Gastrocnemius medialis (tissue), 4 donors: ENCODE measurements at regions not wholly inside any gene's neighbourhood (a gene's known extent, or its start where the extent isn't known, plus 50 kb on each side); places are given as distances from the start of the nearest gene placed in this dataset.

Experiments used
- ATAC-seq, 2 donors: fragments of 150-250 bp; one replicate each; pipeline ENCODE4 v1.9.1; 2016
- DNase-seq, 2 donors: peaks; one replicate each; pipeline ENCODE4 v3.0.0-alpha.2; 2019
- H3K27ac ChIP-seq, 4 donors: fragments of 200-600 bp; sonication (generic); 1 replicate in 1 of 4; 2 replicates in 3 of 4; pipeline ENCODE4 v1.5.1; 2016 to 2018; ENCODE audit warnings: mild to moderate bottlenecking in 2 of 4, moderate library complexity in 1 of 4
- H3K27me3 ChIP-seq, 3 donors: fragments of 200-600 bp; sonication (generic) in 2 of 3; 1 replicate in 1 of 3; 2 replicates in 2 of 3; pipeline versions ENCODE4 v1.5.1 to v1.6.0; 2016 to 2019; ENCODE audit warnings: mild to moderate bottlenecking in 1 of 3, moderate library complexity in 1 of 3
- H3K36me3 ChIP-seq, 2 donors: fragments of 200-600 bp; sonication (generic) in 1 of 2; one replicate each; pipeline ENCODE4 v1.5.1; 2017 to 2018
- H3K4me1 ChIP-seq, 2 donors: fragments of 200-600 bp; sonication (generic) in 1 of 2; one replicate each; pipeline ENCODE4 v1.5.1; 2016 to 2017; ENCODE audit warnings: mild to moderate bottlenecking in 2 of 2
- H3K4me3 ChIP-seq, 4 donors: fragments of 200-600 bp; sonication (generic) in 3 of 4; 1 replicate in 1 of 4; 2 replicates in 3 of 4; pipeline ENCODE4 v1.5.1; 2016 to 2019; ENCODE audit warnings: mild to moderate bottlenecking in 2 of 4
- H3K9me3 ChIP-seq, 3 donors: fragments of 200-600 bp; sonication (generic) in 2 of 3; 1 replicate in 1 of 3; 2 replicates in 2 of 3; pipeline ENCODE4 v1.5.1; 2016 to 2019
- POLR2A ChIP-seq, 2 donors: fragments of 450-650 bp; IDR thresholded peaks; one replicate each; pipeline ENCODE4 v1.6.1; 2017; ENCODE audit warnings: antibody characterized with exemption in 2 of 2, mild to moderate bottlenecking in 2 of 2, moderate library complexity in 2 of 2
- in situ Hi-C, 4 donors: fragments of 200-750 bp; cut with MboI; loops; one replicate each; pipeline versions ENCODE4 v1.15.0 to v1.8.0; 2017; ENCODE audit warnings: low sequenced_read_pairs in 4 of 4
- intact Hi-C: fragments of 100-400 bp; cut with DNase I; formaldehyde crosslinking; loops from one replicate; pipeline ENCODE4 v1.15.1; 2023; ENCODE audit warnings: low total_unique reads
- TF ChIP-seq, protein P1 (sequence below), 5 experiments: fragments of 450-650 bp in 3 of 5; fragments of 200-600 bp in 2 of 5; sonication (generic) in 2 of 5; IDR thresholded peaks in 4 of 5; conservative IDR thresholded peaks in 1 of 5; 1 replicate in 4 of 5; 2 replicates in 1 of 5; pipeline ENCODE4 v1.5.1; 2016 to 2019; ENCODE audit warnings: antibody characterized with exemption in 5 of 5, mild to moderate bottlenecking in 3 of 5, moderate library complexity in 3 of 5

DNA sequence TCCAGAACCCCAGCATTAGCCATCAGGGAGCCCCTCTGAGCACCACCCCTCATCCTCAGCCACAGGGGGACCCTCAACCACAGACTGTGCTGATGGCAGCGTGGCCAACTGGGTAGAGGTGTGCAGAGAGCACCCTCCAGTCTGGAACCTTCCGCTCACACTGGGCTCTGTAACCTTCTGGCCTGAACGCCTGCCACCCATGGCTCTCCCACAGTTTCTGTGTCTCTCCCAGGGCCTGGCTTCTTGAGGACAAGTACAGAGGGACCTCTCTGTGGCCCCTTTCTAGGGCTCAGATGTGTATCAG, 503.0 kb upstream of the MGMT start:
- H3K27me3 ChIP-seq = no peaks in the 10 kb centered on the region
- no peaks in the 10 kb centered on the region for H3K36me3 ChIP-seq
- H3K4me3 ChIP-seq = no peak overlapping the region
- no peak for DNase-seq
- in situ Hi-C loops (no loop called here), intact Hi-C loops (no loop called here)
- no peaks in the 10 kb centered on the region for H3K4me1 ChIP-seq
- H3K27ac ChIP-seq = no peak overlapping the region
- no peak for ATAC-seq
- TF ChIP-seq, protein P1, sequence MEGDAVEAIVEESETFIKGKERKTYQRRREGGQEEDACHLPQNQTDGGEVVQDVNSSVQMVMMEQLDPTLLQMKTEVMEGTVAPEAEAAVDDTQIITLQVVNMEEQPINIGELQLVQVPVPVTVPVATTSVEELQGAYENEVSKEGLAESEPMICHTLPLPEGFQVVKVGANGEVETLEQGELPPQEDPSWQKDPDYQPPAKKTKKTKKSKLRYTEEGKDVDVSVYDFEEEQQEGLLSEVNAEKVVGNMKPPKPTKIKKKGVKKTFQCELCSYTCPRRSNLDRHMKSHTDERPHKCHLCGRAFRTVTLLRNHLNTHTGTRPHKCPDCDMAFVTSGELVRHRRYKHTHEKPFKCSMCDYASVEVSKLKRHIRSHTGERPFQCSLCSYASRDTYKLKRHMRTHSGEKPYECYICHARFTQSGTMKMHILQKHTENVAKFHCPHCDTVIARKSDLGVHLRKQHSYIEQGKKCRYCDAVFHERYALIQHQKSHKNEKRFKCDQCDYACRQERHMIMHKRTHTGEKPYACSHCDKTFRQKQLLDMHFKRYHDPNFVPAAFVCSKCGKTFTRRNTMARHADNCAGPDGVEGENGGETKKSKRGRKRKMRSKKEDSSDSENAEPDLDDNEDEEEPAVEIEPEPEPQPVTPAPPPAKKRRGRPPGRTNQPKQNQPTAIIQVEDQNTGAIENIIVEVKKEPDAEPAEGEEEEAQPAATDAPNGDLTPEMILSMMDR (IDR thresholded peaks at IDR 0.05 in 4 of 5, conservative IDR thresholded peaks at IDR 0.05 in 1 of 5) = no peak
- TF ChIP-seq POLR2A (IDR thresholded peaks at IDR 0.05) = no peak
- no peaks in the 10 kb centered on the region for H3K9me3 ChIP-seq

DNA sequence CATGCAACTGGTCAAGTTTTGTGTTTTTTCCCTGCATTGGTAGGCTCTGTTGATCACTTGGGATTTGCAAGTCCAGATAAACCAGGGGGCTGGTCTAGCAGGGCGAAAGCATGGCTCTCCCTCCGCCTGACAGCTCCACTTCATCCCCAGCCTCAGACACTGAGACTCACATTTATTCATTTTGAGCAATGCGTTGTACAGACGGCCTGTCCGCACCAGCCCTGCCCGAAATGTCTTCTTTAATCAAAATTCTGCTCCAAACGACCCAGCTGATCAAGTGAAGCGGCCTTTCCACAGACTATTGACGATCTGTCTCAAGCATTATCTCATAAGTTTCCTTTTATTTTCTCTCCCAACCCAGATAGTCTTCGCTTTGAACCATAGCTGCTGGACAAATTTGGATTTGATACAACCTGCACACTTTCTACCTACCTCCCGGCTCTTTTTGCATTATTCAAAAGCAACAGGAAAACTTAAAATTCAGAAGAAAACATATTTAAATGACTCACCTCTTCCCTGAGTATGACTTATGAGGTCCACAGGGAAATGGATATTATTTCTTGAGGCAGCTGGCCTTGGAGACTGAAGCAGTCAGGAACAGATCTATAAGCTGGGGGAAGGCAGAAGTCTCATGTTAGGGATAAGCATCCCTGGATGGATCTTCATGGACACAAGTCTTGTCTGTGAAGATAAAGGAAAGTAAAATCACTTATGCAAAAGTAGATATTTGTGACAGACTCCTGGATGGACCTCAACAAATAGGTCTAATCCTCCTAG, 498.9 kb upstream of the MGMT start:
- in situ Hi-C loops = no loop called here
- H3K27me3 ChIP-seq = no peaks in the 10 kb centered on the region
- no peak for DNase-seq
- no peak overlapping the region for H3K4me3 ChIP-seq
- no peaks in the 10 kb centered on the region for H3K9me3 ChIP-seq
- intact Hi-C loops = no loop called here
- no peaks in the 10 kb centered on the region for H3K4me1 ChIP-seq
- no peak for TF ChIP-seq POLR2A (IDR thresholded peaks at IDR 0.05)
- TF ChIP-seq, protein P1 (IDR thresholded peaks at IDR 0.05 in 4 of 5, conservative IDR thresholded peaks at IDR 0.05 in 1 of 5) = no peak
- H3K36me3 ChIP-seq = no peaks in the 10 kb centered on the region
- ATAC-seq = no peak
- H3K27ac ChIP-seq = no peak overlapping the region

DNA sequence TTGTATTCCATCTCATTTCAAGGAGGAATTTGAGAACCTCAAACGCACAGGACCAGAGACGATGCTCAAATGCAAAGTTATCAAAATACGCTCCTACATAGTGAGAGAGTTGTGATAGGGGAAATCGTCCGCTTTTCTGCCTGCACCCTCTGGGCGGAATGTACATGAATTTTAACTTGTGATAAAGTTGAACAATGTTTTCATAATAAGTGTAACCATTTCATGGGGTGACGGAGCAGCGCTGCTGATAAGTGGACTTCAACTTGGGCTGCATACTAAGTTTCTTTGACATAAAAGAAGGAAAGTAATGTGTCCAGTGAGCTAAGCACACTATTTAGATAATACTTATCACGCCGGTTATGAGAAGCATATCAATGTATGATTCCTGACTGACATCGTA, 497.5 kb upstream of the MGMT start:
- Histone ChIP-seq H3K27ac (no peak overlapping the region), H3K27me3 (no peaks in the 10 kb centered on the region), H3K9me3 (no peaks in the 10 kb centered on the region), H3K4me3 (no peak overlapping the region), H3K4me1 (no peaks in the 10 kb centered on the region), H3K36me3 (no peaks in the 10 kb centered on the region)
- no peak for DNase-seq
- no peak for TF ChIP-seq POLR2A (IDR thresholded peaks at IDR 0.05)
- TF ChIP-seq, protein P1 (IDR thresholded peaks at IDR 0.05 in 4 of 5, conservative IDR thresholded peaks at IDR 0.05 in 1 of 5) = no peak
- ATAC-seq = no peak
- in situ Hi-C loops = no loop called here
- intact Hi-C loops = no loop called here

DNA sequence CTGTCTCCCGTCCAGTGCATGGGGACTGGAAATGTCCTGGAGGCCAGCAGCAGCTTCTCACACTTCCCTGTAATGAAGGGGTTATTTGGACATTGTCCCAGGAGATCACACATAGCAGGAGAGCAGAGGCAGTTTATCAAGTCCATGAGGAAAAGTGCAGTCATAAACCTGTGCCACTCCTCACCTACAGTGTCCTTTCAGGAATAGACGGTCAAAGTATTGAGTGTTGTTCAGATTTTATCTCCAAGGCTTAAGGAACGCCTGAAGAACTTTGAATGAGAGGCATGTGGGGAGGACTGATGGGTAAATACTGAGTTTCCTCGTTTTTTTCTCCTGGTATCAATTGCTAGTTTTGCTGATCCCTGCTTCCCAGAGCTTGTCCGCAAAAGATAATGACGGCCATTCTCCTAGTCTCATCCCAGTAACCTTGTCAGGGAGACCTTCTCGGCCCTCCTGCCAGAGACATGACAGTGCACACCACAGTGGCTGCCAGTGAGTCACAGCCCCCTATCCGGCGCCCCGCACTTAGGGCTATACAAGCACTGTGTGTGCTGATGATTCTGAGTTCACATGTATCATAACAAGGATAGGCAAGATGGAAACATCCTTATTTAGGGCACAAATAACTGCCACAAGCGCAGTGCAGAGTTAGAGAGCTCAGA, 495.5 kb upstream of the MGMT start:
- no peaks in the 10 kb centered on the region for H3K9me3 ChIP-seq
- in situ Hi-C loops (no loop called here), intact Hi-C loops (no loop called here)
- no peaks in the 10 kb centered on the region for H3K36me3 ChIP-seq
- no peak for DNase-seq
- H3K4me3 ChIP-seq = no peak overlapping the region
- no peak for ATAC-seq
- no peaks in the 10 kb centered on the region for H3K4me1 ChIP-seq
- H3K27me3 ChIP-seq = no peaks in the 10 kb centered on the region
- H3K27ac ChIP-seq = no peak overlapping the region
- TF ChIP-seq POLR2A (IDR thresholded peaks at IDR 0.05) = no peak
- TF ChIP-seq, protein P1 (IDR thresholded peaks at IDR 0.05 in 4 of 5, conservative IDR thresholded peaks at IDR 0.05 in 1 of 5) = no peak
